HCT116 (cell line): ENCODE measurements at regions not wholly inside any gene's neighbourhood (a gene's known extent, or its start where the extent isn't known, plus 50 kb on each side); places are given as distances from the start of the nearest gene placed in this dataset.

Experiments
- FOSL1 ChIP-seq: IDR thresholded peaks from 2 replicates; pipeline ENCODE4 v1.6.1; 2012; ENCODE audit warnings: low read depth
- JUND ChIP-seq: IDR thresholded peaks from 2 replicates; pipeline ENCODE4 v1.6.1; 2012
- POLR2AphosphoS5 ChIP-seq: IDR thresholded peaks from 2 replicates; pipeline ENCODE4 v1.6.1; 2011; ENCODE audit warnings: mild to moderate bottlenecking, low read depth, low read length, moderate library complexity
- TF ChIP-seq, protein P1 (sequence below), 3 experiments: fragments of 200-600 bp in 1 of 3; sonication (generic) in 1 of 3; IDR thresholded peaks in 2 of 3; conservative IDR thresholded peaks in 1 of 3; 2 replicates each; pipeline ENCODE4 v1.5.1; 2012 to 2017; ENCODE audit warnings: low read depth in 2 of 3, low read length in 2 of 3, antibody characterized with exemption in 1 of 3, borderline replicate concordance in 1 of 3, control low read depth in 1 of 3, mild to moderate bottlenecking in 1 of 3, mixed read lengths in 1 of 3, mixed run types in 1 of 3, moderate library complexity in 1 of 3; ENCODE audit not compliant: insufficient read depth in 1 of 3
- TF ChIP-seq, protein P2 (sequence below): IDR thresholded peaks from 2 replicates; pipeline ENCODE4 v1.6.1; 2012

DNA sequence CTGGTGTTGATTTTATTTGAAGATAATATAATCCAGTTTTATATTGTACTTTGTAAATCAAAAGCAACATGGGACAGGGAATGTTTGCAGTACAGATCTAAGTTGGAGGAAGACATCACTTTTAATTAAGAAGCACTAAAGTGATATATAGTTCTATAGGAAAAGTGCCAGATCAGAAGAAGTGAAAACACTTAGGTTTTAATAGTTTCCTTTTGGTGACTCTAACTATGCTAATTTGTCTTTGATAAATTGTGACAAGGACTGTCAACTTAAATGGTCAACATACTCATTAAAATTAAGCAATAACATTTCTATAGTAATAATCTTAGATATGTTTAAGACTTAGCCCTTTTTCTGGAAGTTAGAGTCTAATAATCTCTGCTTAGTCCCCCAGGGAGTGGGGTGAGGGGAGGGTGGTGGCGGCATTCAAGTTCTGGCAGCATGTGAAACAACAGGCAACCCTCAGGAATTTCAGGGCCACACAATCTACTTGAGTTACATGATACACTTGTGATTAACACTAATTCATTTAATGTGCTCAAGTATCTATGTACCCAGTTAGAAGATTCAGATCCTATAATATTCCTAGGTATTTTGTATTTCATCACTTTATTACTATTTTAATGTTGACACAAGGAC, 1026.5 kb downstream of the NR2F1-AS1 start:
- TF ChIP-seq, protein P1, sequence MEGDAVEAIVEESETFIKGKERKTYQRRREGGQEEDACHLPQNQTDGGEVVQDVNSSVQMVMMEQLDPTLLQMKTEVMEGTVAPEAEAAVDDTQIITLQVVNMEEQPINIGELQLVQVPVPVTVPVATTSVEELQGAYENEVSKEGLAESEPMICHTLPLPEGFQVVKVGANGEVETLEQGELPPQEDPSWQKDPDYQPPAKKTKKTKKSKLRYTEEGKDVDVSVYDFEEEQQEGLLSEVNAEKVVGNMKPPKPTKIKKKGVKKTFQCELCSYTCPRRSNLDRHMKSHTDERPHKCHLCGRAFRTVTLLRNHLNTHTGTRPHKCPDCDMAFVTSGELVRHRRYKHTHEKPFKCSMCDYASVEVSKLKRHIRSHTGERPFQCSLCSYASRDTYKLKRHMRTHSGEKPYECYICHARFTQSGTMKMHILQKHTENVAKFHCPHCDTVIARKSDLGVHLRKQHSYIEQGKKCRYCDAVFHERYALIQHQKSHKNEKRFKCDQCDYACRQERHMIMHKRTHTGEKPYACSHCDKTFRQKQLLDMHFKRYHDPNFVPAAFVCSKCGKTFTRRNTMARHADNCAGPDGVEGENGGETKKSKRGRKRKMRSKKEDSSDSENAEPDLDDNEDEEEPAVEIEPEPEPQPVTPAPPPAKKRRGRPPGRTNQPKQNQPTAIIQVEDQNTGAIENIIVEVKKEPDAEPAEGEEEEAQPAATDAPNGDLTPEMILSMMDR (IDR thresholded peaks at IDR 0.05 in 2 of 3, conservative IDR thresholded peaks at IDR 0.05 in 1 of 3; ENCODE audit: borderline replicate concordance in 1 of 3, insufficient read depth in 1 of 3, low read depth in 2 of 3, low read length in 2 of 3), result no peak
- TF ChIP-seq POLR2AphosphoS5 (no peak), FOSL1 (no peak), JUND (no peak)
- TF ChIP-seq, protein P2, sequence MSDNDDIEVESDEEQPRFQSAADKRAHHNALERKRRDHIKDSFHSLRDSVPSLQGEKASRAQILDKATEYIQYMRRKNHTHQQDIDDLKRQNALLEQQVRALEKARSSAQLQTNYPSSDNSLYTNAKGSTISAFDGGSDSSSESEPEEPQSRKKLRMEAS, result no peak
